NCI-H2029 treated with DMSO at 0.1 percent for 48 hours (cell line): ENCODE measurements at regions not wholly inside any gene's neighbourhood (a gene's known extent, or its start where the extent isn't known, plus 50 kb on each side); places are given as distances from the start of the nearest gene placed in this dataset.

ENCODE experiments used
- DNase-seq: peaks from one replicate; lab custom pipeline; 2025; lab: John Stamatoyannopoulos, UW

DNA sequence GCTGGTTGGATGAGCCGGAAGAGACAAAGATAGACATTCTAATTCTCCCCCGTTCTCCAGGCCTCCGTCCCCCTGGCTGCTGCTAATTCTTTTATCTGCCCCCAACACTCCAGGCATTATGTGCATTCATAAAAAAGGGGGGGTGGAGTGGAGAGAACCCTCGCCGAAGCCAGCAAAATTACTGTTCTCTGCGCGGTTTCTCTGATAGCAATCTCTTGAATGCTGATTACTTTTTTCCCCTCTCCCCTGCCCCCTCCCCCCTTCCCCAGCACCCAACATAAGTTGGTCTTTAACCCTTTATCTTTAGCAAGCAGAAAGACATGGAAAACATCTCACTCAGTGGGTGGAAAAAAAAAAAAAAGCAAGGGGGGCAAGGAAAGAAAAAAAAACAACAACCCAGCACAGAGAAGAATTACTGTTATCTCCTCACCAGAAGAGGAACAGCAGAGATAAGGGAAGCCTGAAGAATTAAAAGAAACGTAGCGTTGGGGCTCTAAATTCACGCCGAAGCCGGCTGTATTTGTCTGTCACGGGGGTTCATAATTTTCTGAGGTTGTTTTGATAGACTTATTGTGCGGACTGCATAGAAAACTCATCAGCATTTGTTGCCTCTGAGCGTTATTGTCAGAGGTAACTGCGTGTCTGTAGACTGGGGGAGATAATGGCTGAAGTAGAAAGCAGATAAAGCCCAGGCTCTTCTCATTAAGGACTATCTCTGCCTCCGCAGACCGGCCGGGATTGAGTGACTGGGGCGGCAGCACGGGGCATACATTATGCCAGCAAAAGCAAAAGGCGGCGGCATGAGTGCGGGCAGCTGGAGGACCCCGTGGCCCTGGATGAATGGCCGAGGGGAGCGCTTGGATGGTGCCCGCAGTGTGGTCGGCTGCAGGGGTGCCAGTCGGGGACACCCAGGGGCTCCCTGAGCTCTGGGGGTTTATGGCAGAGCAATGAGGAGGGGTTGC is 126.9 kb downstream of the MRM1 start:
- DNase-seq: no peak

DNA sequence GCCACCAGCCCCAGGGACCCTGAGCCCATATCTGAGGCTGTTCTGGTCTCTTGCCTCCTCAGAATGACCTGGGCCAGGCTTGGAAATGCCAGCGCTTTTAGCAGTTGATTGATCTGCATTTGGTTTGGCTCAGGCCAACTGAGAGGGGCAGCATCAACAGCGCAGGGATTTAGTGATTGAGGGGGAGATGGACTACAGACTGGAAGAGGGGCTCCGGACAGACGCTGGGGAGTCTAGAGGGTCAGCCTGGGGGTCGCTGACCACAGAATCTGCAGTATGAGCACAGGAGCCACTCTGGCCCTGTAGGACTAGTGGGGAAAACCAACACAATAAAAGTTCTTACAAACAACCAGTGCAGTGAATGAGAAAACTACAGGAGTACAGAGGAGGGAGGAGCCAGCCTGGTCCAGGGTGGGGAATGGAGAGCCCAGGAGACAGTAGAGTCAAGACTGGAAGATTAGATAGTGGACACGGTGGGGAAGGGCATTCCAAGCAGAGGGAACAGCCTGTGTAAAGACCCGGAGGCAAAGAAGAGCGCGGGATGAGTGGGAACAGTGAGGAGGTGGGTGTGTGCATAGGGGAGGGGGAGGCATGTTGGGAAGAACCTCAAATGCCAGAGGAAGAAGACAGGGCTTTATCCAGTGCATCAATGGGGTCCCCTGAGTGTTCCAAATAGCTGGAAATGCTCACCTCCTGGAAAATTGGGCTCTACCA is 128.9 kb downstream of the MRM1 start:
- DNase-seq: no peak

DNA sequence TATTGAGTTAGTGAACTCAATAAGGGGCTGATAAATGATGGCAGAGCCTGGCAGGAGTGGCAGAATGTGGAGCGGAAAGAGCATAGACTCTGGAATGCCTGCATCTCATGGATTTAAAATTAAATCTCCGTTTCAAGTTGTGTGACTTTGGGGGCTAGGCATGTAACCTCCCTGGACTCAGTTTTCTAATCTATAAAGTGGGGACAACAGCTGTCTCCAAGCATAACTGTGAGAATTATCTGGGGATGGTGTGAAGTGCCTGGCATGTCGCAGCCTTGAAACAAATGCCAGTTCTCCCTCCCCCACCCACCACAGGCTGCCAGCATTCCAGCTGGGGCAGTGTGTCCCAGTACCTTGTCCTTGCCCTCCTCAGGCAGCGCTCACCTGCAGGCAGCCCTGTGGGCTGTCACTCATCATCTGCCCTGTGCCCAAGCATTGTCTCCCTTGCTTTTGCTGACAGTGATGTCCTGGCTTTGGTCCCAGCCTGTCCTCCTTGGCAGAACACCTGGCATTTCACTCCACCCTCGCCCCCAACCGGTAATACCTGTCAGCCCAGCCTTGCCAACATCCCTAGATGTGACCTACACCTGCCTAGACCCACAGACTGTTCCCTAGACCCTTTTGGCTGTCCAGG is 129.6 kb downstream of the MRM1 start:
- DNase-seq: peak; percentile 80

DNA sequence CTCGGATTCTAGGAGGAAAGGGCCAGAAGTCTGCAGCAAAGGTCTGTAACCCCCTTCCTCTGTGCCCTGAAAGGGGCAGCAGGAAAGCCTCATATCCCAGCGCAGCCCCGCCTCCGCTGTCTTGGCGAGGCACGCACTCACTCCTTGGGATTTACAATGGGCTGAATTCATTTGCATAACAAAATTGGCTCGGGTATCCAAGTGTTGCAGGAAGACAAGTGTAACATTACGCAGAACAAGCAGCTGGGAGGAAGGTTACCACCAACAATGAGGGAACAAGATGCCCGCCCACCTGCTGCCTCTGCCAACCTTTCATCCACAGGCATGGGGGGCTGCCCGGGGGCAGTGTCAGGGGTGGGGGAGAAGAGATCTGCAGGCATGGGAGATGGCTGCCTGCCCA is 130.4 kb downstream of the MRM1 start:
- peak; percentile 38 for DNase-seq

DNA sequence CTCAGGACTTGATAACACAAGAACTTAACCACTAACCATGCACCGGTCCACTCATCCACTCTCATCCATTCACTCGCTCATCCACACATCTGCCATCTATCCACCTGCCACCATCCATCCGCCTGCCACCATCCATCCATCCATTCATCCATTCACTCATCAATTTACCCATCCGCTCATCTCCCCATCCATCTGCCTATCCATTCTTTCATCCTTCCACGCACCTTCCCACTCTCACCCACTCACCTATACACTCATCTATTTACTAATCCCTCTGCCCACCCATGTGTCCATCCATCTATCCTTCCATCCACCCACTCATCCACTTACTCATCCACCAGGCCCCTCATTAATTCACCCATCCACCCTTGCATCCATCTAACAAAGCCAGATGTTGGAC is 131.0 kb downstream of the MRM1 start:
- DNase-seq: no peak

DNA sequence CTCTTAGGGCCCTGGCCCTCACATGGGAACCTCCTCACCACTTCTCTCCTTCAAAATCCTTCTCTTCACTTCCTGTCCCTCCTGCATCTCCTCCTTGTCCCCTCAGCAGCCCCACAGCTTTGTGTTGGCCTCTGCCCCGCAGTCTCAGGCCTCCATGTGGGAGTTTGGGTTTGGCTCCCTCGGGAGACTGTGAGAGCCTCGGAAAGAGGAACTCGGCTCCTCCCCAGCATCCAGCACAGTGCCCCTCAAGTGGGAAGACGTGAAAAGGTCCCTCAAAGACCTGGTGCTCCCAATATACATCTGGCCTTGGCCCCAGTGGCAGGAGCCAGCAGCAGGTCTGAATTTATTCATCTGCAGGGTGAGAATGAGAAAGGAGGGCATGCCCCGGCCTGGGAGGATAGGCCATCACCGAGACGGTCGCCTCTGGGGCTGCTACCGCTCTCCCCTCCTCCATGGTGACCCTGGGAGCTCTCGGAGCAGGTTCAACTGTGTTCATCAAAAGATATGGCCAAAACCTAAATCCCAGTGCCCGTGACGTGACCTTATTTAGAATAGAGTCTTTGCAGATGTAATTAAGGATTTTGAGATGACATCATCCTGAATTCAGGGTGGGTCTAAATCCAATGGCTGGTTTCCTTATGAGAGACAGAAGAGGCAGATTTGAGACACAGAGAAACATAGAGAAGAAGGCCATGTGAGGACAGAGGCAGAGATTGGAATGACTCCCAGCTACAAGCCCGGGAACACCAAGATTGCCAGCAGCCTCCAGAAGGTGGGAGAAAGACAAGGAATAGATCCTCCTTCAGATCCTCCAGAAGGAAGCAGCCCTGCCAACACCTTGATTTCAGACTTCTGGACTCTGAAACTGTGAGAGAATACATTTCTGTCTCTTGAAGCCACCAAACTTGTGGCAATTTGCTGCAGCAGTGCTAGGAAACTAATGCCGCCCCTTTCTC is 135.1 kb downstream of the MRM1 start:
- no peak for DNase-seq

DNA sequence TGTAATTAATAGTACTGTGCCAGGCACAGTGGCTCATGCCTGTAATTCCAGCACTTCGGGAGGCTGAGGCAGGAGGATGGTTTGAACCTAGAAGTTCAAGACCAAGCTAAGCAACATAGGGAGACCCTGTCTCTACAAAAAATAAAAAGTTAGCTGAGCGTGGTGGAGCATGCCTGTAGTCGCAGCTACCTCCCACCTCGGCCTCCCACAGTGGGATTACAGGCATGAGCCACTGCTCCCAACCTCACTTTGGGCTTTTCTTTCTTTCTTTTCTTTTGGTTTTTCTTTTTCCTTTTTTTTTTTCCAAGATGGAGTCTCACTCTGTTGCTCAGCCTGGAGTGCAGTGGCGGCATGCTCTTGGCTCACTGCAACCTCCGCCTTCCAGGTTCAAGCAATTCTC is 137.8 kb downstream of the MRM1 start:
- no peak for DNase-seq

DNA sequence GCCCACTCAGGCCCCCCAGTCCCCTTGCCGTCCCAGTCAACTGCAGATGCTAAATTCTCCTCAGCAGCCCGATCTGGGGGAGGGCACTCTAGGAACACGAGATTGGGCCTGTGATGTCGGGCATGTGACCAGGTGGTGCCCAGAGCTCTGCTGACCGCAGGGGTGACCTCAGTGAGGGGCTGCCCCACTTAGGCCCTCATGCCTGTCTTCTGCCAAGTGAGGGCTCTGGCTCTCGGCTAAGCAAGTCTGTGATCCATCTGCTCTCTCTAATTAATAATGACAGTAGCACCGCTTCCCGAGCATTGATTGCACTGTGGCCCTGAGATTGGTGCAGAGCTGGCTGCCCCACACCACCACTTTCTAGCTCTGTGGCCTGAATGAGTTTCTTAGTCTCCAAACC is 138.8 kb downstream of the MRM1 start:
- no peak for DNase-seq

DNA sequence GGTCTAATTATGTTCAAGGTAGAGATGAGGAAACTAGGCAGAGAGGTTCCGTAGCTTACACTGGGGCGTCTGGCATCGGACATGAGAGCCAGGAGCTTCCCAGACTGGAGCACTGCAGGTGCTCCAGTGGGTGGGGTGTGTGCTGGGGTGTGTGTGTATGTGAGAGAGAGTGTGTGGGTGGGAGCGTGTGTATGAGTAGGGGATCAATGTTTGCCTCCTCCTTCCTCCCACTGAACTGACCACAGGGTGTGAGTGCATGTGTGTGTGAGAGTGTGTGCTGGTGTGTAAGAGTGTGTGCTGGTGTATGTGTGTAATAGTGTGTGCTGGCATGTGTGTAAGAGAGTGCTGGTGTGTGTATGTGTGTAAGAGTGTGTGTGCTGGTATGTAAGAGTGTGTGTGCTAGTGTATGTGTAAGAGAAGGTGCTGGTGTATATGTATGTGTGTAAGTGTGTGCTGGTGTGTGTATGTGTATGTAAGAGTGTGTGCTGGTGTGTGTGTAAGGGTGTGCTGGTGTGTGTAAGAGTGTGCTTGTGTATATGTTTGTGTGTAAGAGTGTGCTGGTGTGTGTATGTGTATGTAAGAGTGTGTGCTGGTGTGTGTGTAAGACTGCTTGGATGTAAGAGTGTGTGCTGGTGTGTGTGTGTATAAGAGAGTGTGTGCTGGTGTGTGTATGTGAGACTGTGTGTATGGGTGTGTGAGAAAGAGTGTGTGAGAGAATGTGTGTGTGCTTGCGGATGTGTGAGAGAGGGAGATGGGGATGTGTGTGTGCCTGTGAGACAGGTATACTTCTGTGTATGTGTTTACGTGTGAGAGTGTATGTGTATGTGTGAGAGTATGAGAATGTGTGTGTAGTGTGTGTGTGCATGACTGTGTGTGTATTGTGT is 139.9 kb downstream of the MRM1 start:
- no peak for DNase-seq

DNA sequence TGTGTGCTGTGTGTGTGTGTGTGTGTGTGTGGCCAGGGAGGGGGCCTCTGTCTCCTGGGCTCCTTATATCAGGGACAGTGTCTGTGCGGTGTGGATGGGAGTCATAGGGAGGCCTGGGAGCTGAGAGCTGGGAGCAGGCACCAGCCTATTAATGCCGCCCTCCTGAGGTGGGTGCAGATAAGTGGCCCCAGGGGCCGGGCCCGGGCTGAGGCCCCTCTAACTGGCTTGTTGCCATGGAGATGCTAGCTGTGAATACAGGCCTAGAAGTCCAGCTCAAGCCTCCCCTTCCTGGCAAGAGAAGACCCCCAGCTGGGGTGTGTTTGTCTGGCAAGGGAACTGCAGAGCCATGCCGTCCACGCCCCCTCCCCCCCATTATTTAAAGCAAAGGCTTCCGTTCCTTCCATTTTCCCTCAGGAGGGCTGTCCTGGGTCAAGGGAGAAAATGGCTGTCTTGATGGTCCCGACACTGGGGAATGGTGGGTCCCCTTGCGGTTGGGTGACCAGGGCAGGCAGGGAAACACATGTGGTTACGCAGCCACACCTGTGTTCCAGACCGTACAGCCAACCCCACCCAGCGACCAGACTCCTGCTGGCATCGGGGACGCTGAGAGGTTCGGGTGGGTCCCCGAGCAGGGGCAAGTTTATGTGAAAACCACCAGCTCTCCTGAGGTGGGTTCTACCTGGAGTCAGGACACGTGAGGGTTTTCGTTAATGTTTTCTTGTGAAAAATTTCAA is 141.1 kb downstream of the MRM1 start:
- no peak for DNase-seq

DNA sequence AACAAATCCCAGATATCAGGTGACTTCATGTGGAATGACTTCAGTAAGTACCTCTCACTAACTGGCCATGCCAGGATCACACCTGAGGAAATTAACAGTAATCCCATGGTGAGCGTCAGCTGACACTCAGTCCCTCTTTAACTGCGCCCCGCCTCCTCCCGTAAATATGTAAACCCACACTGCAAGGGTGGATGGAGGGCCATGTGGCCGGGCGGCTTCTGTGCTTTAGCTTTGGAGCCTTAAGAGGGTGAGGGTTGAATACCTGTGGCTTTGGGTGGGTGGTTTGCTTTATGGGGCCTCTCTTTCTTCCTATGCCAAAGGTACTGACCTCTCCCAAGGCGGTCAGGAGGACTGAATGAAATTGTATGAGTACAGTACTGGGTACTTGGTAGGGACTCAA is 141.7 kb downstream of the MRM1 start:
- DNase-seq: peak; percentile 36

DNA sequence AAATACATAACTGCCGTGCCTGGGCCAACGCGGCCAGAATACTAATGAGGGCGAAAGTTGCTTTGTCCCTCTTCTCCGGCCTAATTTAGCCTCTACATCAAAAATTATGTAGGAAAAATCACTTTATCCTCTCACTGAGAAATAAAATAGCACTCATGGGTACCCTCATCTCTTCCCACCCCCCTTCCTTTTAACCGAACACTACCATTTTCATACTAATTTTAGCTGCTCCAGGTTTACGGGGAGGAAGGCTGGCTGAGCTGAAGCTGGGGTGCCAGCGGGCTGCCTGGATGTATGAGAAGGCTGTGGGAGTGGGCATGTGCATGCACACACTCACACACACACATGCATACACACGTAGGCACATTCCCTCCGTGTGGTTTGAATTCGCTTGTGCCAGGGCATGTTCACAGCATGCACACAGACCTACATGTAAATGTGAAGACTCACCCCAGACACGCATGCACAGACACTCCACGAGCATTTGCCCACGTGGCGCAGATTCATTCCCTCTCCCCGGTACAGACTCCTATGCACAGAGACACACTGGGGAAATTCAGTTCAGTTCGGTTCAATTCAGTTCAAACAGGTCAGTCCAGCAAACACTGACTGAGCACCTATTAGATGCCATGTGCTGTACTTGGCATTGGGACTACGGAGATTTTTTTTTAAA is 145.1 kb downstream of the MRM1 start:
- no peak for DNase-seq

DNA sequence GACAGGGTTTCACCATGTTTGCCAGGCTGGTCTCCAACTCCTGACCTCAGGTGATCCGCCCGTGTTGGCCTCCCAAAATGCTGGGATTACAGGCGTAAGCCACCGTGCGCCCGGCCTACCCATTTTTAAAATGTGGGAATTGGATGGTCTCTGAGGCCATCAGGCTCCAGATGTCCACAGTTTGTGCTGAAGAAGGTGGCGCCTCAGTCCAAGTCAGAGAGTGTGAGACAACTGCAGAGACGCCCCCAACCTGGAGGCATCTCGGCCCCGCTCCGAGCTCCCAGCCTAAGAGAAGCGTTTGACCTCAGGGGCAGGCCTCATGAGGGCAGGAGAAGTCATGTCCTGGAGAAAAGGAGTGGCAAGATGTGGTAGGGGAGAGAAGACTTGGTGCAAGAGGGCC is 146.5 kb downstream of the MRM1 start:
- DNase-seq: no peak

DNA sequence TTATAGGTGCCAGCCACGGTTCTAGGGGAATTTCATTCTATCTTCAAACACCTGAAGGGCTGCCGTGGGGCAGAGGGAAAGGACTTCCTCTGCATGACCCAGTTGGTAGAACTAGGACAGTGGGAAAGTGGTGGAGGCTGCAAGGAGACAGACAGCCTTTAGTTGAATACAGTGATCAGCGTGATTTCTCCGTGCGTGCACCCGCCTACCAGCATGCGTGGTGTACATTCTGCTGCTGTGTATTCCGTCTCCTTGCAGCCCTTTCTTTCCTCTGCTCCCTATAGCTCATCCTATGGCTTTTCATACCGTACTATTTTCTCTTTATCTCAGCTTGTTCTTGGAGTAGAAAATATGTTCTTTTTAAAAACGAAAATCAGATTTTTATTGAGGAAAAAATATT is 146.9 kb downstream of the MRM1 start:
- no peak for DNase-seq

DNA sequence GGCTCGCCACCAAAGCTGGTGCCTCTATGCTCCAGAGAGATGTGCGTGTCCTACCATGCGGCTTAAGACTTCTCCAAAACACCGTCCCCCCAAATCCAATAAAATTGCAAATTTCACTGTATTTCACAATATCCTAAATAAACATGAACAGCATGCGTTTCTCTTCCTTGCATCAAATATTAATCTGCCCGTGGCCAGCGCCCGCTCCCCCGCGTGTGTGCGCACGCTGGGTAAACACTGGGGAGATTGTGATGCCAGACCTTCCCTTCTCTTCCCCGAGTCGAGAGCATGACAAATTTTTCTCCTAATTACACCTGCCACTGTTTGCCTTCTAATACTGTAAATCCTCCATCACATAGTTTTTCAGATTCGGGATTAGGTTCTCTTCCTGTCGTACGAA is 148.1 kb downstream of the MRM1 start:
- no peak for DNase-seq

DNA sequence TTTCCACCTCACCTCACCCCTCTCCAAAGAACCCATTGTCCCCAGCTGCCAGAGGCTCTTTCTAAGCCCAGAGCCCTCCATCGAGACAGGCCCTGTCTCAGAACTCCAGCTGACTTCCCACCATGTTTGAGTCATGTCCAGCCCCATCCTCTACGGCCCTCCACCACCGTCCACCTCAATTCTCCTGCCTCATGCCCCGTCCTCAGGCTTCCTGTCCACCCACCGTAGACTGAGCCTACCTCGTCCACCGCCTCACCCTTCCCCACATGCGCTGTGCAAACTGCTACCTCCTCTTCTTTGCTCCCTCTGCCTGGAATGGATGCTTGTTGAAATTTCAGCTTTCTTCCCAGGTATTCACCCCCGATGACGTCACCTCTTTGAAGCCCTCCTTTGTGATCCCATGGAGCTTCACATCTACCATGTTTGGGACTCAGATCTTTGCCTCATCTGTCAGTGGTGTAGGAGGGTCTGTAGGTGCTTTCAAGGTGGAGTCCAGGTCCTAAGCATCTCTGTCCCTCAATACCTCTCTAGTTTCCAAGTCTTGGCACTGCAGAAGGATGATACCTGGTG is 149.0 kb downstream of the MRM1 start:
- DNase-seq: no peak

DNA sequence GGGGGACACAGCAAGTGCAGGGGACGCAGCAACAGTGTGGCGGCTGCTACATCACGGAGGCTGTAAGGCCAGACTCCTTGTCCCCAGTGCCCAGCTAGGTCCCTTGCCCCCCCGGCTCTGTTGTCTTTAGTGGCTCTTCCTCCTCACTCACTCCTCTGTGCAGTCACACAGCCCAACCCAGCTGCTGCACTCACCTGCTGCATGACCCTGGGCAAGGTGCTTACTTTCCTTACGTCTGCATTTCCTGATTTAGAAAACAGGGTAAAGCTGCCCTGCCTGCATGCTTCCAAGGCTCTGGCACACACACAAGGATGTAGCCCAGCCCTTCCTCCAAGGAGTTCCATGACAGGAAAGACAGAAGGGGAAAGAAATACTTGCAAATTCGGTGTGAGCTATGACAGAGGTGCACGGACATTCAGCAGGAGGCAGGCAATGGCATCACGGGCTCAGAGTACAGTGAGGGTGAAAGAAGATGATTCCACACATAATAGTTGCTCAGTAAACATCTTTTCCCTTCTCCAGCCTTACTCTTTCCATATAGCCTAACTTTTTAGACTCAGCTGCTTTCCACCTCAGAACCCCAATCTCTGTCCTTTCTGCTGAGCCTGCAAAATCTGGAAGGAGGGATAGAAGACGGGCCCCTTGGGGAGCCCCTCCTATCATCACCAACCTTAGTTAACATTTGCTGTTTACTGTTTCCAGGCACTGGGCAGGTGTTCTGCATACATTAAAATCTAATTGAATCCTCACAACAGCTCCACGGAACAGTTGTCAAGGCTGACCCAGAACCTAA is 150.9 kb downstream of the MRM1 start:
- no peak for DNase-seq

DNA sequence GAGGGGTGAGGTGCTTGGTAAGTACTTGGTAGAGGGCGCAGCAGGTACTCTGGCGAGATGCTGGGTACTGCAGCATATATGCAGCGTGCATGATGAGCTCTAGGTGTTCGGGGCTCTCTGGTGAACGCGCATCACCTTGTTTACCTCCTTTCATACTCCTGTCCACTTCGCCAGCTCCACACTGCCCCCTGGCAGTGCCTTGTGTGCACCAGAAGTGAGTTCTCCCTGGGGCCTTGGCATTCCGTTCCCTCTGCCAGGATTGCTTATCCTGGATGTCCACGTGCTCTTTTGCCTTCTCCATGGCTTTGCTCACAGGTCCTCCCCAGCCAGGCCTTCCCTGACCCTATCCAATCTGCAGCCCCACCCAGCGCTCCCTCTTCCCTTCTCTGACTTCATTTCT is 154.2 kb downstream of the MRM1 start:
- no peak for DNase-seq
